Thyroid gland (tissue), 4 donors: ENCODE measurements at regions not wholly inside any gene's neighbourhood (a gene's known extent, or its start where the extent isn't known, plus 50 kb on each side); places are given as distances from the start of the nearest gene placed in this dataset.

ENCODE experiments used
- DNase-seq, 2 donors: peaks; one replicate each; pipeline ENCODE4 v3.0.0-alpha.2; 2019
- H3K27ac ChIP-seq, 3 donors: fragments of 200-600 bp; sonication (generic); 1 replicate in 2 of 3; 2 replicates in 1 of 3; pipeline ENCODE4 v1.5.1; 2016 to 2019; ENCODE audit warnings: mild to moderate bottlenecking in 1 of 3, moderate library complexity in 1 of 3
- H3K27me3 ChIP-seq: fragments of 200-600 bp; sonication (generic); one replicate; pipeline ENCODE4 v1.5.1; 2019
- H3K36me3 ChIP-seq, 2 donors: fragments of 200-600 bp; sonication (generic); one replicate each; pipeline ENCODE4 v1.5.1; 2016 to 2019
- H3K4me1 ChIP-seq, 2 donors: fragments of 200-600 bp; sonication (generic); one replicate each; pipeline ENCODE4 v1.5.1; 2017 to 2019
- H3K4me3 ChIP-seq, 3 donors: fragments of 200-600 bp; sonication (generic); replicated peaks in 1 of 3; 1 replicate in 2 of 3; 2 replicates in 1 of 3; pipeline ENCODE4 v1.5.1; 2016; ENCODE audit warnings: mild to moderate bottlenecking in 1 of 3
- H3K9me3 ChIP-seq: fragments of 200-600 bp; sonication (generic); one replicate; pipeline ENCODE4 v1.5.1; 2017
- POLR2A ChIP-seq, 2 donors: fragments of 450-650 bp; IDR thresholded peaks; one replicate each; pipeline ENCODE4 v1.6.1; 2017; ENCODE audit warnings: antibody characterized with exemption in 2 of 2, mild to moderate bottlenecking in 2 of 2, moderate library complexity in 1 of 2
- WGBS, 2 donors: methylation state at CpG; one replicate each; pipeline ENCODE4 v1.1.5; 2017; 5-methylcytosine and 5-hydroxymethylcytosine counted together
- intact Hi-C: fragments of 100-400 bp; cut with DNase I; formaldehyde crosslinking; loops from one replicate; pipeline ENCODE4 v1.15.1; 2023
- TF ChIP-seq, protein P1 (sequence below), 6 experiments: fragments of 200-600 bp in 3 of 6; fragments of 450-650 bp in 3 of 6; sonication (generic) in 3 of 6; IDR thresholded peaks; one replicate each; pipeline ENCODE4 v1.5.1; 2016 to 2019; ENCODE audit warnings: antibody characterized with exemption in 6 of 6, mild to moderate bottlenecking in 2 of 6, inconsistent platforms in 1 of 6, moderate library complexity in 1 of 6

GRCh38 chr7:94060752-94061151, 56.6 kb upstream of the BET1 start:
- DNase-seq = no peak
- Histone ChIP-seq H3K4me1 (no peaks in the 10 kb centered on the region), H3K27ac (no peak overlapping the region), H3K9me3 (no peaks in the 10 kb centered on the region), H3K27me3 (no peaks in the 10 kb centered on the region), H3K36me3 (no peaks in the 10 kb centered on the region), H3K4me3 (no peak overlapping the region)
- 79 to 82% methylated on average over 5 of the region's 5 CpGs for WGBS, 2 donors
- TF ChIP-seq, protein P1, sequence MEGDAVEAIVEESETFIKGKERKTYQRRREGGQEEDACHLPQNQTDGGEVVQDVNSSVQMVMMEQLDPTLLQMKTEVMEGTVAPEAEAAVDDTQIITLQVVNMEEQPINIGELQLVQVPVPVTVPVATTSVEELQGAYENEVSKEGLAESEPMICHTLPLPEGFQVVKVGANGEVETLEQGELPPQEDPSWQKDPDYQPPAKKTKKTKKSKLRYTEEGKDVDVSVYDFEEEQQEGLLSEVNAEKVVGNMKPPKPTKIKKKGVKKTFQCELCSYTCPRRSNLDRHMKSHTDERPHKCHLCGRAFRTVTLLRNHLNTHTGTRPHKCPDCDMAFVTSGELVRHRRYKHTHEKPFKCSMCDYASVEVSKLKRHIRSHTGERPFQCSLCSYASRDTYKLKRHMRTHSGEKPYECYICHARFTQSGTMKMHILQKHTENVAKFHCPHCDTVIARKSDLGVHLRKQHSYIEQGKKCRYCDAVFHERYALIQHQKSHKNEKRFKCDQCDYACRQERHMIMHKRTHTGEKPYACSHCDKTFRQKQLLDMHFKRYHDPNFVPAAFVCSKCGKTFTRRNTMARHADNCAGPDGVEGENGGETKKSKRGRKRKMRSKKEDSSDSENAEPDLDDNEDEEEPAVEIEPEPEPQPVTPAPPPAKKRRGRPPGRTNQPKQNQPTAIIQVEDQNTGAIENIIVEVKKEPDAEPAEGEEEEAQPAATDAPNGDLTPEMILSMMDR (IDR thresholded peaks at IDR 0.05) = no peak
- no peak for TF ChIP-seq POLR2A (IDR thresholded peaks at IDR 0.05)
- intact Hi-C loops = no loop called here

- intact Hi-C loops = no loop called here
- no peaks in the 10 kb centered on the region for H3K27me3 ChIP-seq
- DNase-seq = no peak
- 81 to 87% methylated on average over 3 of the region's 3 CpGs for WGBS, 2 donors
- no peaks in the 10 kb centered on the region for H3K4me1 ChIP-seq
- no peaks in the 10 kb centered on the region for H3K36me3 ChIP-seq
- no peak overlapping the region for H3K4me3 ChIP-seq
- no peak overlapping the region for H3K27ac ChIP-seq
- TF ChIP-seq, protein P1 (IDR thresholded peaks at IDR 0.05) = no peak
- no peak for TF ChIP-seq POLR2A (IDR thresholded peaks at IDR 0.05)
- H3K9me3 ChIP-seq = no peaks in the 10 kb centered on the region
Measured at GRCh38 chr7:94061326-94061725, 57.2 kb upstream of the BET1 start.

DNA sequence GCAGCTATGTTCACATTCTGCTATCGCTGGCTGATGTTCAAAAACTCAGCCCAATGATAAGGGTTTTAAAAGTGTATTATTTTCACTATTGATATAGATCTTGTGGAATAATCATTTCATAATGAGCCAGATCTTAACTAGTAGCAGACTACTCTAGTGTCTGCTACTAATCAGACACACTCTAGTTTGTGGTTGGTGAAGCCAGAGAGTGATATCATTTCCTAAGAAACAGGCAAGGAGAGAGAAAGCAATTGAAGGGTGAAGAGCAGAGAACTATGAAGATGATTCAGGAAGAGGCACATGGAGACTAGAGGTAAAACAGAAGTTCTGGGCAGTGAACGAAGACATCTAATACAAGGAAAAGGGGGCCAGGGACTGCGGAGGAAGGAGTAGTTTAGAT, 58.2 kb upstream of the BET1 start:
- intact Hi-C loops = no loop called here

DNA sequence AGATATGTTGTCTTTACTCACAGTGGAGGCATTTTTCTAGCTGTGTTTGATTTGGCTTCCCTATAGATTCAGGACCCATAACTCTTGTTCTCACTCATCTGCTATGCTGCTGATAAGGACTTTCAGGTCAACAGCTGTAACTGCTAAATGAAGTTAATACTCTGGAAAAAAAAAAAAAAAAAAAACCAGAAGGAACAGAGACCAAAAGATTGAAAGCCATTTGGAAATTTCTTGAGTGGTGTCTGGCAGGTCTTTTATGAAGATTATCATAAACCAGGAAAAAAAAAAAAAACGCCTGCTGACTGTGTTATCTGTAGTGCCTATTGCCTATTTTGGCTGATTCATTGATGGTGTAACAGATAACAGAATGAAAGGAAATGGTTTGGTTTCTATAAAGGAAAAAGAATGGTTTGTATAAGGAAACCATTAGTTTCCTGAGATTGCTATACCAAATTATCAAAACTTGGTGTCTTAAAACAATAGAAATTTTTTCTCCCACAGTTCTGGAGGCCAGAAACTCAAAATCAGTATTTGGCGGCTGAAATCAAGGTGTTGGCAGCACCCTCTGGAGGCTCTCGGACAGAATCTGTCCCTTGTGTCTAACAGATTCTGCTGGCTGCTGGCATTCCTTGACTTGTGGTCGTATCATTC, 60.5 kb upstream of the BET1 start:
- no peak for TF ChIP-seq POLR2A (IDR thresholded peaks at IDR 0.05)
- 52 to 69% methylated on average over 4 of the region's 4 CpGs for WGBS, 2 donors

More for the DNA sequence above, 58.2 kb upstream of the BET1 start:
- Histone ChIP-seq H3K27me3 (no peaks in the 10 kb centered on the region), H3K9me3 (no peaks in the 10 kb centered on the region), H3K4me3 (no peak overlapping the region), H3K4me1 (no peaks in the 10 kb centered on the region), H3K36me3 (no peaks in the 10 kb centered on the region), H3K27ac (no peak overlapping the region)
- TF ChIP-seq, protein P1 (IDR thresholded peaks at IDR 0.05) = no peak
- TF ChIP-seq POLR2A (IDR thresholded peaks at IDR 0.05) = no peak
- no peak for DNase-seq
- WGBS, 2 donors = 81 to 87% methylated on average over 3 of the region's 3 CpGs

GRCh38 chr7:94067047-94067446, 62.9 kb upstream of the BET1 start:
- 81% methylated on average over 1 of the region's 1 CpG for WGBS, 2 donors
- Histone ChIP-seq H3K27ac (no peak overlapping the region), H3K27me3 (no peaks in the 10 kb centered on the region), H3K9me3 (no peaks in the 10 kb centered on the region), H3K4me3 (no peak overlapping the region), H3K36me3 (no peaks in the 10 kb centered on the region), H3K4me1 (no peaks in the 10 kb centered on the region)
- TF ChIP-seq, protein P1 (IDR thresholded peaks at IDR 0.05) = no peak
- TF ChIP-seq POLR2A (IDR thresholded peaks at IDR 0.05) = no peak
- intact Hi-C loops = no loop called here
- no peak for DNase-seq

More for the DNA sequence above, 60.5 kb upstream of the BET1 start:
- no peaks in the 10 kb centered on the region for H3K27me3 ChIP-seq
- no peaks in the 10 kb centered on the region for H3K36me3 ChIP-seq
- no peaks in the 10 kb centered on the region for H3K9me3 ChIP-seq
- no peaks in the 10 kb centered on the region for H3K4me1 ChIP-seq
- H3K4me3 ChIP-seq = no peak overlapping the region
- no peak for DNase-seq
- H3K27ac ChIP-seq = no peak overlapping the region
- intact Hi-C loops = no loop called here
